GM23338 (cell line): ENCODE measurements at regions not wholly inside any gene's neighbourhood (a gene's known extent, or its start where the extent isn't known, plus 50 kb on each side); places are given as distances from the start of the nearest gene placed in this dataset.

Experiments
- ATAC-seq: fragments of 200-7000 bp; cut with Tn5 transposase; 3 replicates; pipeline ENCODE4 v1.9.1; 2020
- DNase-seq: peaks from one replicate; pipeline ENCODE4 v3.0.0-alpha.2; 2015; ENCODE audit warnings: low spot score
- H2AFZ ChIP-seq: fragments of 200-600 bp; sonication (generic); 2 replicates; pipeline ENCODE4 v1.8.0; 2016; ENCODE audit warnings: antibody characterized with exemption, mild to moderate bottlenecking, moderate library complexity
- H3F3A ChIP-seq: fragments of 200-600 bp; sonication (generic); replicated peaks from 2 replicates; pipeline ENCODE4 v1.8.0; 2017; ENCODE audit warnings: antibody characterized with exemption, mixed run types, low read depth
- H3K27ac ChIP-seq: fragments of 200-600 bp; sonication (generic); 2 replicates; pipeline ENCODE4 v1.6.1; 2016; ENCODE audit warnings: low read depth
- H3K27me3 ChIP-seq: fragments of 200-600 bp; sonication (generic); 2 replicates; pipeline ENCODE4 v1.8.0; 2016; ENCODE audit warnings: mild to moderate bottlenecking, mixed run types, moderate library complexity; ENCODE audit not compliant: insufficient read depth
- H3K36me3 ChIP-seq: fragments of 200-600 bp; sonication (generic); 2 replicates; pipeline ENCODE4 v1.8.0; 2016; ENCODE audit warnings: mild to moderate bottlenecking; ENCODE audit not compliant: insufficient read depth
- H3K4me1 ChIP-seq: fragments of 200-600 bp; sonication (generic); 2 replicates; pipeline ENCODE4 v1.8.0; 2016; ENCODE audit warnings: mild to moderate bottlenecking, moderate library complexity; ENCODE audit not compliant: insufficient read depth
- H3K4me2 ChIP-seq: fragments of 200-600 bp; sonication (generic); 2 replicates; pipeline ENCODE4 v1.7.1; 2017; ENCODE audit warnings: mixed run types
- H3K4me3 ChIP-seq: fragments of 200-600 bp; sonication (generic); 2 replicates; pipeline ENCODE4 v1.6.1; 2016; ENCODE audit warnings: mixed run types
- H3K79me2 ChIP-seq: fragments of 200-600 bp; sonication (generic); replicated peaks from 2 replicates; pipeline ENCODE4 v1.8.0; 2017; ENCODE audit warnings: mild to moderate bottlenecking; ENCODE audit not compliant: insufficient read depth
- H3K9me2 ChIP-seq: fragments of 200-600 bp; sonication (generic); 2 replicates; pipeline ENCODE4 v1.8.0; 2017; ENCODE audit not compliant: insufficient read depth
- H4K20me1 ChIP-seq: fragments of 200-600 bp; sonication (generic); replicated peaks from 2 replicates; pipeline ENCODE4 v1.8.0; 2017; ENCODE audit warnings: mild to moderate bottlenecking; ENCODE audit not compliant: insufficient read depth
- H3K27ac Mint-ChIP-seq: 2 replicates; pipeline ENCODE4 v1.8.0; 2020; ENCODE audit warnings: inconsistent platforms, mild to moderate bottlenecking, moderate library complexity, mixed read lengths
- H3K27me3 Mint-ChIP-seq: 3 replicates; pipeline ENCODE4 v1.8.0; 2022; ENCODE audit warnings: low read depth, mild to moderate bottlenecking, moderate library complexity, mixed read lengths, inconsistent platforms; ENCODE audit not compliant: insufficient read depth, poor library complexity
- H3K36me3 Mint-ChIP-seq: 3 replicates; pipeline ENCODE4 v1.8.0; 2021; ENCODE audit warnings: low read depth, mild to moderate bottlenecking, inconsistent platforms, moderate library complexity, mixed read lengths
- H3K4me1 Mint-ChIP-seq: 3 replicates; pipeline ENCODE4 v1.8.0; 2020; ENCODE audit warnings: mild to moderate bottlenecking, inconsistent platforms, mixed read lengths
- H3K4me3 Mint-ChIP-seq: 3 replicates; pipeline ENCODE4 v1.8.0; 2021; ENCODE audit warnings: moderate library complexity, mild to moderate bottlenecking, inconsistent platforms, mixed read lengths
- H3K9me3 Mint-ChIP-seq: 3 replicates; pipeline ENCODE4 v1.8.0; 2020; ENCODE audit warnings: moderate library complexity, mild to moderate bottlenecking, inconsistent platforms, mixed read lengths
- EZH2 ChIP-seq: fragments of 200-600 bp; sonication (generic); IDR thresholded peaks from one replicate; pipeline ENCODE4 v1.8.0; 2017; ENCODE audit warnings: antibody characterized with exemption, mild to moderate bottlenecking, low read depth; ENCODE audit not compliant: unreplicated experiment
- JUNB ChIP-seq: IDR thresholded peaks from one replicate; pipeline ENCODE4 v1.6.1; 2016; ENCODE audit warnings: antibody characterized with exemption; ENCODE audit not compliant: unreplicated experiment
- NANOG ChIP-seq: IDR thresholded peaks from 2 replicates; pipeline ENCODE4 v1.6.1; 2016; ENCODE audit warnings: antibody characterized with exemption, borderline replicate concordance
- ZNF331 ChIP-seq: fragments of 250-450 bp; sonication (Bioruptor Pico); IDR thresholded peaks from 2 replicates; pipeline ENCODE4 v1.5.0; 2020; ENCODE audit warnings: low read depth, mild to moderate bottlenecking, moderate library complexity
- TF ChIP-seq, protein P1 (sequence below): fragments of 250-450 bp; sonication (Bioruptor Pico); IDR thresholded peaks from 2 replicates; pipeline ENCODE4 v1.5.0; 2020; ENCODE audit warnings: mild to moderate bottlenecking, moderate library complexity
- TF ChIP-seq, protein P2 (sequence below), 2 experiments: fragments of 200-600 bp in 1 of 2; sonication (generic) in 1 of 2; conservative IDR thresholded peaks; 2 replicates each; pipeline versions ENCODE4 v1.5.1 to v1.6.1; 2016 to 2017; ENCODE audit warnings: antibody characterized with exemption in 2 of 2, low read depth in 2 of 2, mild to moderate bottlenecking in 2 of 2, moderate library complexity in 1 of 2

GRCh38 chr11:103696123-103696522, 340.3 kb upstream of the DDI1 start (continued):
- TF ChIP-seq, protein P1, sequence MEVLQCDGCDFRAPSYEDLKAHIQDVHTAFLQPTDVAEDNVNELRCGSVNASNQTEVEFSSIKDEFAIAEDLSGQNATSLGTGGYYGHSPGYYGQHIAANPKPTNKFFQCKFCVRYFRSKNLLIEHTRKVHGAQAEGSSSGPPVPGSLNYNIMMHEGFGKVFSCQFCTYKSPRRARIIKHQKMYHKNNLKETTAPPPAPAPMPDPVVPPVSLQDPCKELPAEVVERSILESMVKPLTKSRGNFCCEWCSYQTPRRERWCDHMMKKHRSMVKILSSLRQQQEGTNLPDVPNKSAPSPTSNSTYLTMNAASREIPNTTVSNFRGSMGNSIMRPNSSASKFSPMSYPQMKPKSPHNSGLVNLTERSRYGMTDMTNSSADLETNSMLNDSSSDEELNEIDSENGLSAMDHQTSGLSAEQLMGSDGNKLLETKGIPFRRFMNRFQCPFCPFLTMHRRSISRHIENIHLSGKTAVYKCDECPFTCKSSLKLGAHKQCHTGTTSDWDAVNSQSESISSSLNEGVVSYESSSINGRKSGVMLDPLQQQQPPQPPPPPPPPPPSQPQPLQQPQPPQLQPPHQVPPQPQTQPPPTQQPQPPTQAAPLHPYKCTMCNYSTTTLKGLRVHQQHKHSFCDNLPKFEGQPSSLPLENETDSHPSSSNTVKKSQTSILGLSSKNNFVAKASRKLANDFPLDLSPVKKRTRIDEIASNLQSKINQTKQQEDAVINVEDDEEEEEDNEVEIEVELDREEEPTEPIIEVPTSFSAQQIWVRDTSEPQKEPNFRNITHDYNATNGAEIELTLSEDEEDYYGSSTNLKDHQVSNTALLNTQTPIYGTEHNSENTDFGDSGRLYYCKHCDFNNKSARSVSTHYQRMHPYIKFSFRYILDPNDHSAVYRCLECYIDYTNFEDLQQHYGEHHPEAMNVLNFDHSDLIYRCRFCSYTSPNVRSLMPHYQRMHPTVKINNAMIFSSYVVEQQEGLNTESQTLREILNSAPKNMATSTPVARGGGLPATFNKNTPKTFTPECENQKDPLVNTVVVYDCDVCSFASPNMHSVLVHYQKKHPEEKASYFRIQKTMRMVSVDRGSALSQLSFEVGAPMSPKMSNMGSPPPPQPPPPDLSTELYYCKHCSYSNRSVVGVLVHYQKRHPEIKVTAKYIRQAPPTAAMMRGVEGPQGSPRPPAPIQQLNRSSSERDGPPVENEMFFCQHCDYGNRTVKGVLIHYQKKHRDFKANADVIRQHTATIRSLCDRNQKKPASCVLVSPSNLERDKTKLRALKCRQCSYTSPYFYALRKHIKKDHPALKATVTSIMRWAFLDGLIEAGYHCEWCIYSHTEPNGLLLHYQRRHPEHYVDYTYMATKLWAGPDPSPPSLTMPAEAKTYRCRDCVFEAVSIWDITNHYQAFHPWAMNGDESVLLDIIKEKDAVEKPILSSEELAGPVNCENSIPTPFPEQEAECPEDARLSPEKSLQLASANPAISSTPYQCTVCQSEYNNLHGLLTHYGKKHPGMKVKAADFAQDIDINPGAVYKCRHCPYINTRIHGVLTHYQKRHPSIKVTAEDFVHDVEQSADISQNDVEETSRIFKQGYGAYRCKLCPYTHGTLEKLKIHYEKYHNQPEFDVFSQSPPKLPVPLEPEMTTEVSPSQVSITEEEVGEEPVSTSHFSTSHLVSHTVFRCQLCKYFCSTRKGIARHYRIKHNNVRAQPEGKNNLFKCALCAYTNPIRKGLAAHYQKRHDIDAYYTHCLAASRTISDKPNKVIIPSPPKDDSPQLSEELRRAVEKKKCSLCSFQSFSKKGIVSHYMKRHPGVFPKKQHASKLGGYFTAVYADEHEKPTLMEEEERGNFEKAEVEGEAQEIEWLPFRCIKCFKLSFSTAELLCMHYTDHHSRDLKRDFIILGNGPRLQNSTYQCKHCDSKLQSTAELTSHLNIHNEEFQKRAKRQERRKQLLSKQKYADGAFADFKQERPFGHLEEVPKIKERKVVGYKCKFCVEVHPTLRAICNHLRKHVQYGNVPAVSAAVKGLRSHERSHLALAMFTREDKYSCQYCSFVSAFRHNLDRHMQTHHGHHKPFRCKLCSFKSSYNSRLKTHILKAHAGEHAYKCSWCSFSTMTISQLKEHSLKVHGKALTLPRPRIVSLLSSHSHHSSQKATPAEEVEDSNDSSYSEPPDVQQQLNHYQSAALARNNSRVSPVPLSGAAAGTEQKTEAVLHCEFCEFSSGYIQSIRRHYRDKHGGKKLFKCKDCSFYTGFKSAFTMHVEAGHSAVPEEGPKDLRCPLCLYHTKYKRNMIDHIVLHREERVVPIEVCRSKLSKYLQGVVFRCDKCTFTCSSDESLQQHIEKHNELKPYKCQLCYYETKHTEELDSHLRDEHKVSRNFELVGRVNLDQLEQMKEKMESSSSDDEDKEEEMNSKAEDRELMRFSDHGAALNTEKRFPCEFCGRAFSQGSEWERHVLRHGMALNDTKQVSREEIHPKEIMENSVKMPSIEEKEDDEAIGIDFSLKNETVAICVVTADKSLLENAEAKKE (CRISPR knock-in tag): no peak
- no peak for TF ChIP-seq EZH2

- Histone ChIP-seq H3K36me3 (no peaks in the 10 kb centered on the region), H3K4me3 (no peak overlapping the region), H3K79me2 (no peaks in the 10 kb centered on the region), H3K9me2 (no peaks in the 10 kb centered on the region), H3K27ac (no peak overlapping the region), H3K4me1 (0 out of 2 replicates have a peak, but pooled peaks cover 4% of the 10 kb centered on the region), H3K4me2 (no peak overlapping the region), H2AFZ (peak overlapping the region; percentile 12; the same call in 1 of the 2 replicates), H4K20me1 (no peaks in the 10 kb centered on the region), H3K27me3 (no peaks in the 10 kb centered on the region), H3F3A (no peaks in the 10 kb centered on the region)
- H3K27ac Mint-ChIP-seq: no peak overlapping the region
- ATAC-seq: no peak
- no peak for TF ChIP-seq JUNB
- TF ChIP-seq NANOG: no peak
- TF ChIP-seq, protein P2, sequence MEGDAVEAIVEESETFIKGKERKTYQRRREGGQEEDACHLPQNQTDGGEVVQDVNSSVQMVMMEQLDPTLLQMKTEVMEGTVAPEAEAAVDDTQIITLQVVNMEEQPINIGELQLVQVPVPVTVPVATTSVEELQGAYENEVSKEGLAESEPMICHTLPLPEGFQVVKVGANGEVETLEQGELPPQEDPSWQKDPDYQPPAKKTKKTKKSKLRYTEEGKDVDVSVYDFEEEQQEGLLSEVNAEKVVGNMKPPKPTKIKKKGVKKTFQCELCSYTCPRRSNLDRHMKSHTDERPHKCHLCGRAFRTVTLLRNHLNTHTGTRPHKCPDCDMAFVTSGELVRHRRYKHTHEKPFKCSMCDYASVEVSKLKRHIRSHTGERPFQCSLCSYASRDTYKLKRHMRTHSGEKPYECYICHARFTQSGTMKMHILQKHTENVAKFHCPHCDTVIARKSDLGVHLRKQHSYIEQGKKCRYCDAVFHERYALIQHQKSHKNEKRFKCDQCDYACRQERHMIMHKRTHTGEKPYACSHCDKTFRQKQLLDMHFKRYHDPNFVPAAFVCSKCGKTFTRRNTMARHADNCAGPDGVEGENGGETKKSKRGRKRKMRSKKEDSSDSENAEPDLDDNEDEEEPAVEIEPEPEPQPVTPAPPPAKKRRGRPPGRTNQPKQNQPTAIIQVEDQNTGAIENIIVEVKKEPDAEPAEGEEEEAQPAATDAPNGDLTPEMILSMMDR (conservative IDR thresholded peaks at IDR 0.05; ENCODE audit: low read depth in 2 of 2): peak in 1 of 2 experiments; percentile 32; a peak in 1 of 4 replicates
- TF ChIP-seq, protein P1 (CRISPR knock-in tag): no peak
- no peak for TF ChIP-seq ZNF331
- no peaks in the 10 kb centered on the region; the same call in 1 of the 3 replicates for H3K4me1 Mint-ChIP-seq
- H3K4me3 Mint-ChIP-seq: no peak overlapping the region
- DNase-seq: peak; percentile 2
- H3K27me3 Mint-ChIP-seq: no peaks in the 10 kb centered on the region
- H3K9me3 Mint-ChIP-seq: 0 out of 3 replicates have a peak, but pooled peaks cover 5% of the 10 kb centered on the region
- H3K36me3 Mint-ChIP-seq: no peaks in the 10 kb centered on the region
Observed at GRCh38 chr11:103699216-103699615, 337.2 kb upstream of the DDI1 start.
